Endodermal cell (in vitro differentiated cells): ENCODE measurements at regions not wholly inside any gene's neighbourhood (a gene's known extent, or its start where the extent isn't known, plus 50 kb on each side); places are given as distances from the start of the nearest gene placed in this dataset.

Source experiments
- DNase-seq: peaks from one replicate; pipeline ENCODE4 v3.0.0-alpha.2; 2017
- H3K27ac ChIP-seq: 2 replicates; pipeline ENCODE4 v1.5.1; 2013; ENCODE audit warnings: mild to moderate bottlenecking, low read depth, low read length, moderate library complexity
- H3K27me3 ChIP-seq: 2 replicates; pipeline ENCODE4 v1.6.1; 2013; ENCODE audit warnings: mild to moderate bottlenecking, low read length, moderate library complexity; ENCODE audit not compliant: insufficient read depth, control insufficient read depth, poor library complexity, severe bottlenecking
- H3K36me3 ChIP-seq: 2 replicates; pipeline ENCODE4 v1.7.0; 2013; ENCODE audit warnings: mild to moderate bottlenecking, low read length, moderate library complexity; ENCODE audit not compliant: control insufficient read depth, insufficient read depth
- H3K4me1 ChIP-seq: one replicate; pipeline ENCODE4 v1.7.0; 2013; ENCODE audit warnings: low read length; ENCODE audit not compliant: control insufficient read depth, insufficient read depth
- H3K4me3 ChIP-seq: 2 replicates; pipeline ENCODE4 v1.5.1; 2013; ENCODE audit warnings: mild to moderate bottlenecking, low read length, moderate library complexity
- H3K9ac ChIP-seq: 2 replicates; pipeline ENCODE4 v1.6.1; 2013; ENCODE audit warnings: mild to moderate bottlenecking, low read length, moderate library complexity; ENCODE audit not compliant: poor library complexity, severe bottlenecking; ENCODE audit errors: extremely low read depth
- H3K9me3 ChIP-seq: 2 replicates; pipeline ENCODE4 v1.6.1; 2013; ENCODE audit warnings: mild to moderate bottlenecking, low read length, moderate library complexity; ENCODE audit not compliant: control insufficient read depth
- H3K27ac Mint-ChIP-seq: 2 replicates; pipeline ENCODE4 v1.8.0; 2020; ENCODE audit warnings: mixed read lengths
- H3K27me3 Mint-ChIP-seq: 2 replicates; pipeline ENCODE4 v1.8.0; 2021; ENCODE audit warnings: mild to moderate bottlenecking, mixed read lengths; ENCODE audit not compliant: insufficient read depth
- H3K36me3 Mint-ChIP-seq: 2 replicates; pipeline ENCODE4 v1.8.0; 2020; ENCODE audit warnings: low read depth, mixed read lengths
- H3K4me1 Mint-ChIP-seq: 2 replicates; pipeline ENCODE4 v1.8.0; 2020; ENCODE audit warnings: mixed read lengths
- H3K4me3 Mint-ChIP-seq: 2 replicates; pipeline ENCODE4 v1.8.0; 2020; ENCODE audit warnings: mild to moderate bottlenecking, moderate library complexity, mixed read lengths
- H3K9me3 Mint-ChIP-seq: 2 replicates; pipeline ENCODE4 v1.8.0; 2020; ENCODE audit warnings: mild to moderate bottlenecking, mixed read lengths
- WGBS, 2 experiments: methylation state at CpG; one replicate each; pipeline versions ENCODE4 v1.1.5 to v1.1.7; 2013; ENCODE audit warnings: missing lambda C conversion rate in 2 of 2, mixed read lengths in 1 of 2; ENCODE audit not compliant: insufficient coverage in 1 of 2, insufficient read length in 1 of 2; 5-methylcytosine and 5-hydroxymethylcytosine counted together
- TF ChIP-seq, protein P1 (sequence below): fragments of 200-600 bp; sonication (generic); conservative IDR thresholded peaks from 2 replicates; pipeline ENCODE4 v1.5.0; 2021; ENCODE audit warnings: antibody characterized with exemption, mild to moderate bottlenecking

DNA sequence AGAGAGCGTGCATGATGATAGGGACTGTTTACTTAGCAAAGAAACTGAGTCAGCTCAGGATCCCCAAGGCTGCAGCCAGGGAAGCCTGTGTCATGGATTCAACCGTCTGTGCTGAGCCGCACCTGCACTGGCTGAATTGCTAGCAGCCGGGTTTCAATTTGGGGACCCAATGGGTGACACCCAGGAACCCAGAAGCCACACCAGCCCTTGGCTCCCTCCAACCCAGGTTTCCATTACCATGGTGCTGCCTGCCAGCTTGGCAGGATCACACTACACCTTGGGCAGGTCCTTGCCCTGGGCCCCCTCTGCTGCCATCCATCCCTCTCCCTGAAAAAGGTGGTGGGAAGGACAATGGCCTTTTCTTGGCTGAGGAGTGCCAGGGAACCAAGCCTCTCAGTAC lies 64.0 kb upstream of the CLDN14 start:
- Histone ChIP-seq H3K27ac (no peak overlapping the region), H3K9me3 (no peaks in the 10 kb centered on the region), H3K4me3 (no peak overlapping the region), H3K36me3 (no peaks in the 10 kb centered on the region), H3K27me3 (peaks cover 20% of the 10 kb centered on the region), H3K9ac (no peak overlapping the region), H3K4me1 (no peaks in the 10 kb centered on the region)
- Mint-ChIP-seq H3K9me3 (no peaks in the 10 kb centered on the region), H3K4me3 (no peak overlapping the region), H3K4me1 (peaks cover 2% of the 10 kb centered on the region), H3K36me3 (no peaks in the 10 kb centered on the region), H3K27me3 (peaks cover 11% of the 10 kb centered on the region), H3K27ac (no peak overlapping the region)
- TF ChIP-seq, protein P1, sequence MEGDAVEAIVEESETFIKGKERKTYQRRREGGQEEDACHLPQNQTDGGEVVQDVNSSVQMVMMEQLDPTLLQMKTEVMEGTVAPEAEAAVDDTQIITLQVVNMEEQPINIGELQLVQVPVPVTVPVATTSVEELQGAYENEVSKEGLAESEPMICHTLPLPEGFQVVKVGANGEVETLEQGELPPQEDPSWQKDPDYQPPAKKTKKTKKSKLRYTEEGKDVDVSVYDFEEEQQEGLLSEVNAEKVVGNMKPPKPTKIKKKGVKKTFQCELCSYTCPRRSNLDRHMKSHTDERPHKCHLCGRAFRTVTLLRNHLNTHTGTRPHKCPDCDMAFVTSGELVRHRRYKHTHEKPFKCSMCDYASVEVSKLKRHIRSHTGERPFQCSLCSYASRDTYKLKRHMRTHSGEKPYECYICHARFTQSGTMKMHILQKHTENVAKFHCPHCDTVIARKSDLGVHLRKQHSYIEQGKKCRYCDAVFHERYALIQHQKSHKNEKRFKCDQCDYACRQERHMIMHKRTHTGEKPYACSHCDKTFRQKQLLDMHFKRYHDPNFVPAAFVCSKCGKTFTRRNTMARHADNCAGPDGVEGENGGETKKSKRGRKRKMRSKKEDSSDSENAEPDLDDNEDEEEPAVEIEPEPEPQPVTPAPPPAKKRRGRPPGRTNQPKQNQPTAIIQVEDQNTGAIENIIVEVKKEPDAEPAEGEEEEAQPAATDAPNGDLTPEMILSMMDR = no peak
- DNase-seq = no peak
- WGBS, 2 experiments = 83 to 90% methylated on average over 2 to 4 of the region's 4 CpGs

DNA sequence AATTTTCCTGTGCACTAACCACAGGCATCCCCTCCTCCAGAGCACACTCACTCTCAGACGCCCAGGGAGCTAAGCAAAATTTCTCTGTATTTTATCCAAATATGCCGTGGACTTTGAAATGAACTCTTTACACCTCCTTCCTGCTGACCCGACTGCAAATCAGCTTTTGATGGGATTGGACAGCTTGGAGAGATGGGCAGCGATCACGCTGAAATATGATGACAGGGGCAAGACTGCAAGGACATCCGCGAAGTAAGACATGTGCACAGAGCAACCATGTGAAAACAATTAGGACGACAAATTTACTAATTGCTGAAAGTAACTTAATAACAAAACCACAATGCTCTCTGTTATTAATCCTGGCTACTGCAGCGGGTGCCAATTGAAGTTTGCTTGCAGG lies 64.6 kb upstream of the CLDN14 start:
- DNase-seq = no peak
- 91 to 99% methylated on average over 9 of the region's 9 CpGs for WGBS, 2 experiments
- Histone ChIP-seq H3K27me3 (peaks cover 20% of the 10 kb centered on the region), H3K36me3 (no peaks in the 10 kb centered on the region), H3K4me1 (no peaks in the 10 kb centered on the region), H3K4me3 (no peak overlapping the region), H3K9ac (no peak overlapping the region), H3K27ac (no peak overlapping the region), H3K9me3 (no peaks in the 10 kb centered on the region)
- peaks cover 2% of the 10 kb centered on the region for H3K4me1 Mint-ChIP-seq
- no peak overlapping the region for H3K4me3 Mint-ChIP-seq
- H3K36me3 Mint-ChIP-seq = no peaks in the 10 kb centered on the region
- TF ChIP-seq, protein P1 = no peak
- no peak overlapping the region for H3K27ac Mint-ChIP-seq
- peaks cover 11% of the 10 kb centered on the region for H3K27me3 Mint-ChIP-seq
- no peaks in the 10 kb centered on the region for H3K9me3 Mint-ChIP-seq

DNA sequence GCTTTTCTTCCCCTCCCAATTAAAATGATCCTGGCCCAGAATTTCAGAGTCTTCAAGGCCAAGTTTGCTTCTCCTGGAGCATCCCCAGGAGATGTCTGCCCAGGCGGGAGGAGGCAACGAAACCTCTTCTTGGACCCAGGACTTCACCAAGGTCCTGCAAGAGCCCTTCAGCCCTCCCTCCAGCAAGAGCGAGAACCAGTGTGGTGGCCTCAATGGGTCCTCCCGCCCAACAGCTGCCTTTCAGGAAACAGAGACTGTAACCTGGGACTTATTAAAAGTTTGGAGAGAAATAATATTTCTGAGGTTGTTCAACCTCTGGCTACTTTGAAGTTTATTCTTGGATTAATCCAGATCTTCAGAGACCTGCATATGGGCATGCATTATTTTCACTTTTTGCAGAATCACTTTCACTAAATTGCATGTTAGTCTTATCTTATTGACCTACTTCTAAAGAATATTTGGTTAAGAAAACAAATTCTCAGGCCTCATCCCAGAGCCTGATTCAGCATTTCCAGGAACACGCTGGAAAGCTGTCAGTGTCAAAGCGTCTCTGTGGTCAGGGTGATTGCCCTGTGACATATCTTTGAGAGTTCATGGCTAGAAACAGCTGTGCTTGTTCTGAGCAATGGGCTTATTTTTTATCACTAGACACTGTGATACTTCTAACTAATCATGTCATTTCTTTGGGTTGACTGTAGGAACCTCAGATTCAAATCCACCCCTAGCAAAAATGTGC lies 66.0 kb upstream of the CLDN14 start:
- Histone ChIP-seq H3K9ac (no peak overlapping the region), H3K27ac (no peak overlapping the region), H3K4me1 (no peaks in the 10 kb centered on the region), H3K36me3 (no peaks in the 10 kb centered on the region), H3K9me3 (no peaks in the 10 kb centered on the region), H3K27me3 (peaks cover 20% of the 10 kb centered on the region), H3K4me3 (no peak overlapping the region)
- DNase-seq = no peak
- peaks cover 11% of the 10 kb centered on the region for H3K27me3 Mint-ChIP-seq
- TF ChIP-seq, protein P1 = no peak
- no peak overlapping the region for H3K4me3 Mint-ChIP-seq
- no peak overlapping the region for H3K27ac Mint-ChIP-seq
- peaks cover 2% of the 10 kb centered on the region for H3K4me1 Mint-ChIP-seq
- H3K9me3 Mint-ChIP-seq = no peaks in the 10 kb centered on the region
- 87 to 100% methylated on average over 3 to 6 of the region's 6 CpGs for WGBS, 2 experiments
- H3K36me3 Mint-ChIP-seq = no peaks in the 10 kb centered on the region
